ENCODE measurements at regions not wholly inside any gene's neighbourhood (a gene's known extent, or its start where the extent isn't known, plus 50 kb on each side); places are given as distances from the start of the nearest gene placed in this dataset.

- H3K4me1 ChIP-seq (ENCODE audit: control insufficient read depth, insufficient read depth, low read length), result peaks cover 6% of the 10 kb centered on the region
- no peak overlapping the region for H3K4me3 ChIP-seq (ENCODE audit: insufficient read depth, low read depth, low read length)
- H3K36me3 ChIP-seq (ENCODE audit: control insufficient read depth, insufficient read depth, low read length), result no peaks in the 10 kb centered on the region
- H3K27me3 ChIP-seq (ENCODE audit: control insufficient read depth, insufficient read depth, low read length, poor library complexity, severe bottlenecking), result no peaks in the 10 kb centered on the region
- WGBS, 2 experiments, result 80 to 97% methylated on average over 4 of the region's 5 CpGs
- no peak overlapping the region for H3K27ac ChIP-seq (ENCODE audit: insufficient read depth, low read depth, low read length, poor library complexity, severe bottlenecking)
- no peaks in the 10 kb centered on the region for H3K9me3 ChIP-seq (ENCODE audit: control insufficient read depth, low read length)
Observed at GRCh38 chr5:4017076-4017803, 421.6 kb downstream of the IRX1 start.

DNA sequence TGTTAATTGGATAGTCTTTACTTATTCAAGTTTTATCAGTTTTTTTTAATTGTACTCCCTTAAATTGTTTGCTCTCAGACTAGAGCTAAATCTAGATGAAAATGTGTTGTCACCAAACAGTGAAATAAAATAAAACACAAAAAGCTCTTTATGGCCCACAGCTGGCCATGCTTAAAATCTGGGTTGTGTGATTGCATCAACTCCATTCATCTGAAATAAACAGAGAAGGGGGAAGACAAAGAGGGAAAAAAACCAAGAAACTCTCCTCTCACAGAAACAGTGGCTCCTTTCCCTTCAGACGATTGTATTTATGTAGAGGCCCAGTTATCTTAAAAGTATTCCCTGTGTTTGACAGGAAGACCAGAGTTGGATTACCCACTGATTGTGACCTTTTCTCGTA, 422.4 kb downstream of the IRX1 start:
- no peaks in the 10 kb centered on the region for H3K27me3 ChIP-seq (ENCODE audit: control insufficient read depth, insufficient read depth, low read length, poor library complexity, severe bottlenecking)
- no peaks in the 10 kb centered on the region for H3K36me3 ChIP-seq (ENCODE audit: control insufficient read depth, insufficient read depth, low read length)
- H3K27ac ChIP-seq (ENCODE audit: insufficient read depth, low read depth, low read length, poor library complexity, severe bottlenecking), result no peak overlapping the region
- H3K4me3 ChIP-seq (ENCODE audit: insufficient read depth, low read depth, low read length), result no peak overlapping the region
- peaks cover 6% of the 10 kb centered on the region for H3K4me1 ChIP-seq (ENCODE audit: control insufficient read depth, insufficient read depth, low read length)
- H3K9me3 ChIP-seq (ENCODE audit: control insufficient read depth, low read length), result no peaks in the 10 kb centered on the region
- WGBS, 2 experiments, result 79 to 90% methylated on average over 2 of the region's 2 CpGs

DNA sequence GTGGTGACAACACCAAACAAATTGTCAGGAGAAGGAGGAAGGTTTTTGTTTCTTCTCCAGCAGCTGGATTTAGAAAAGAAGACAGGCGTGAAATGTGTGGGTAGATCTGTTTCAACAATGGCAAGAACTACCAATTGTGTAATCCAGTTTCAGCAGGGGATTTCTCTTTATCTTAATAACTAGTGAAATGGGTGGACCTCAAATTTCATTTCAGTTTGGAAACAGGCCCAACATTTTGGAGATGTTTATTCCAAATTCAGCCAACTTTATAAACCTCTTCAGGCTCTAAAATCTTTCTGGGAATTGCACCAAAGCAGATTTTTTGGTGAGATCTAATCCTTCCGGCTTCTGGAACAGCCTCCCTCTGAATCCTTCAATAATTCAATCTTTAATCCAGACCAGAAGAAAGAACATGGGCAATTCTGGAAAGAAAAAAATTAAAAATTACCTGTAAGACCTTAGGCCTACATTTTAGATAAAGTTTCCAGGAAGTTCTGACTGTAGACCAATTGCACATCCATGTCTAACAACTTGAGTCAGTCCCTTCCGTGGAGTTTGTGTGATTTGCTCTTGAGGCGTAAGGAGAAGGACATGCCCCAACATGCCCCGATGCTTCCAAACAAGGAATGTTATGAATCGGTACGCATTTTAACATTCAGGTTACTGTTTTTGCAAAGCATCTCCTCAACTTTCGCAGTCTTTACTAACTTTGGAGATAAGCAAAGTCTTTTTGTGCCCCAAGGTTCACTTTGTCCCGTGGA, 423.6 kb downstream of the IRX1 start:
- no peak overlapping the region for H3K4me3 ChIP-seq (ENCODE audit: insufficient read depth, low read depth, low read length)
- H3K36me3 ChIP-seq (ENCODE audit: control insufficient read depth, insufficient read depth, low read length), result no peaks in the 10 kb centered on the region
- H3K27ac ChIP-seq (ENCODE audit: insufficient read depth, low read depth, low read length, poor library complexity, severe bottlenecking), result no peak overlapping the region
- H3K4me1 ChIP-seq (ENCODE audit: control insufficient read depth, insufficient read depth, low read length), result peaks cover 6% of the 10 kb centered on the region
- no peaks in the 10 kb centered on the region for H3K9me3 ChIP-seq (ENCODE audit: control insufficient read depth, low read length)
- WGBS, 2 experiments, result 94 to 97% methylated on average over 9 of the region's 9 CpGs
- no peaks in the 10 kb centered on the region for H3K27me3 ChIP-seq (ENCODE audit: control insufficient read depth, insufficient read depth, low read length, poor library complexity, severe bottlenecking)

GRCh38 chr5:4019841-4020240, 424.2 kb downstream of the IRX1 start:
- 91 to 94% methylated on average over 6 of the region's 6 CpGs for WGBS, 2 experiments
- no peak overlapping the region for H3K27ac ChIP-seq (ENCODE audit: insufficient read depth, low read depth, low read length, poor library complexity, severe bottlenecking)

DNA sequence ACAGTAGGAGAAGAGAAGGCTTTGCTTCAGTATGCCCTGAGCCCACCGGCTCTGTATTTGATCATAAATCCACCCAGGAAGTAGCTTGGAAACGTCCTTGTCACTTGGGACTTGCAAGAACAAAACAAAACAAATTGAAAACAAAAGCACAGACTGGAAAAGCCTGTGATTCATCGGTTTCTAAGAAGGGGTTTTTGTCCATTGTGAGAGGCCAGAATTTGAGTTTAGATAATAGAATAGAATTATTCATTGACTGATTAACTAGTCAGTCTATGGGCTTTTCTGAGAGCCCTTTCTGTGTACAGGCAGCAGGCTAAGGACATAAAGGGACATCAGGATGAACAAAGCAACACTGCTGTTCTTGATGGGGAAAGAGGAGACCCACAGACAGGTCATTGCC, 424.8 kb downstream of the IRX1 start:
- H3K4me1 ChIP-seq (ENCODE audit: control insufficient read depth, insufficient read depth, low read length), result peaks cover 6% of the 10 kb centered on the region
- WGBS, 2 experiments, result 88 to 93% methylated on average over 3 of the region's 3 CpGs
- no peaks in the 10 kb centered on the region for H3K36me3 ChIP-seq (ENCODE audit: control insufficient read depth, insufficient read depth, low read length)
- no peak overlapping the region for H3K27ac ChIP-seq (ENCODE audit: insufficient read depth, low read depth, low read length, poor library complexity, severe bottlenecking)
- no peak overlapping the region for H3K4me3 ChIP-seq (ENCODE audit: insufficient read depth, low read depth, low read length)
- H3K9me3 ChIP-seq (ENCODE audit: control insufficient read depth, low read length), result no peaks in the 10 kb centered on the region
- no peaks in the 10 kb centered on the region for H3K27me3 ChIP-seq (ENCODE audit: control insufficient read depth, insufficient read depth, low read length, poor library complexity, severe bottlenecking)

More at GRCh38 chr5:4019841-4020240, 424.2 kb downstream of the IRX1 start:
- H3K36me3 ChIP-seq (ENCODE audit: control insufficient read depth, insufficient read depth, low read length), result no peaks in the 10 kb centered on the region
- H3K4me3 ChIP-seq (ENCODE audit: insufficient read depth, low read depth, low read length), result no peak overlapping the region
- peaks cover 6% of the 10 kb centered on the region for H3K4me1 ChIP-seq (ENCODE audit: control insufficient read depth, insufficient read depth, low read length)
- no peaks in the 10 kb centered on the region for H3K9me3 ChIP-seq (ENCODE audit: control insufficient read depth, low read length)
- no peaks in the 10 kb centered on the region for H3K27me3 ChIP-seq (ENCODE audit: control insufficient read depth, insufficient read depth, low read length, poor library complexity, severe bottlenecking)

DNA sequence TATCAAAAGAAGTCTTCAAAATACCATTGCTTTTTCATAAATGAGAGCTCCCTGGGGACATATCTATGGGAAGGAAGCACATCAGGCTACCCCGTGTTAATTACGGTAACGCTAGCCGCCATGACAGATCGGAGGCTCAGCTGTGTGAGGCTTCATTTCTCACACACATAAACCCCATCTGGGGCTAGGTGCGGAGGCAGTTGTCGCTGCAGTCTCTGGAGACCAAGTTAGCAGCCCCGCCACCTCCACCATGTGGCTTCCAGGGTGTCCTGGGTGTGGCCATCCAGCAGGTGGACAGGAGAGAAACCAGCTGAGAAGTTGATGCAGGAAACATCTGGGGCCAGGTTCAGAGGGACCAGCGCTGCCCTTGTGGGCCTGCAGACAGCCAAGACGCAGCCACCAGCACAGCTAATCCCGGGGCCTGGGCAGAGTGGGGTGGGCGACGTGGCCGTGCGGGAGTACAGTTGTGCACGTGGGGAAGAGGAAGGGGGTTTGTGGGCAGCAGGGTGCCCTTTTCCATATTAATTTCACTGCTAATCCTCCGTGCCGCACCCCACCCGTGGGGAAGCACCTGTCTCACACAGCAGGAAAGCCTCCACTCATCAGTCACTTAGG, 426.5 kb downstream of the IRX1 start:
- Histone ChIP-seq H3K27me3 (ENCODE audit: control insufficient read depth, insufficient read depth, low read length, poor library complexity, severe bottlenecking) (no peaks in the 10 kb centered on the region), H3K36me3 (ENCODE audit: control insufficient read depth, insufficient read depth, low read length) (no peaks in the 10 kb centered on the region), H3K27ac (ENCODE audit: insufficient read depth, low read depth, low read length, poor library complexity, severe bottlenecking) (no peak overlapping the region), H3K9me3 (ENCODE audit: control insufficient read depth, low read length) (no peaks in the 10 kb centered on the region), H3K4me1 (ENCODE audit: control insufficient read depth, insufficient read depth, low read length) (peaks cover 6% of the 10 kb centered on the region), H3K4me3 (ENCODE audit: insufficient read depth, low read depth, low read length) (no peak overlapping the region)
- 92 to 93% methylated on average over 19 of the region's 19 CpGs for WGBS, 2 experiments

- Histone ChIP-seq H3K27ac (ENCODE audit: insufficient read depth, low read depth, low read length, poor library complexity, severe bottlenecking) (no peak overlapping the region), H3K36me3 (ENCODE audit: control insufficient read depth, insufficient read depth, low read length) (no peaks in the 10 kb centered on the region), H3K4me1 (ENCODE audit: control insufficient read depth, insufficient read depth, low read length) (peaks cover 2% of the 10 kb centered on the region), H3K27me3 (ENCODE audit: control insufficient read depth, insufficient read depth, low read length, poor library complexity, severe bottlenecking) (no peaks in the 10 kb centered on the region), H3K4me3 (ENCODE audit: insufficient read depth, low read depth, low read length) (no peak overlapping the region), H3K9me3 (ENCODE audit: control insufficient read depth, low read length) (no peaks in the 10 kb centered on the region)
- WGBS, 2 experiments, result 91 to 92% methylated on average over 23 of the region's 23 CpGs
Observed at GRCh38 chr5:4023091-4023752, 427.6 kb downstream of the IRX1 start.

- Histone ChIP-seq H3K4me3 (ENCODE audit: insufficient read depth, low read depth, low read length) (no peak overlapping the region), H3K9me3 (ENCODE audit: control insufficient read depth, low read length) (no peaks in the 10 kb centered on the region), H3K27ac (ENCODE audit: insufficient read depth, low read depth, low read length, poor library complexity, severe bottlenecking) (no peak overlapping the region), H3K27me3 (ENCODE audit: control insufficient read depth, insufficient read depth, low read length, poor library complexity, severe bottlenecking) (no peaks in the 10 kb centered on the region), H3K36me3 (ENCODE audit: control insufficient read depth, insufficient read depth, low read length) (no peaks in the 10 kb centered on the region), H3K4me1 (ENCODE audit: control insufficient read depth, insufficient read depth, low read length) (no peaks in the 10 kb centered on the region)
Observed at GRCh38 chr5:4023753-4024335, 428.2 kb downstream of the IRX1 start.

DNA sequence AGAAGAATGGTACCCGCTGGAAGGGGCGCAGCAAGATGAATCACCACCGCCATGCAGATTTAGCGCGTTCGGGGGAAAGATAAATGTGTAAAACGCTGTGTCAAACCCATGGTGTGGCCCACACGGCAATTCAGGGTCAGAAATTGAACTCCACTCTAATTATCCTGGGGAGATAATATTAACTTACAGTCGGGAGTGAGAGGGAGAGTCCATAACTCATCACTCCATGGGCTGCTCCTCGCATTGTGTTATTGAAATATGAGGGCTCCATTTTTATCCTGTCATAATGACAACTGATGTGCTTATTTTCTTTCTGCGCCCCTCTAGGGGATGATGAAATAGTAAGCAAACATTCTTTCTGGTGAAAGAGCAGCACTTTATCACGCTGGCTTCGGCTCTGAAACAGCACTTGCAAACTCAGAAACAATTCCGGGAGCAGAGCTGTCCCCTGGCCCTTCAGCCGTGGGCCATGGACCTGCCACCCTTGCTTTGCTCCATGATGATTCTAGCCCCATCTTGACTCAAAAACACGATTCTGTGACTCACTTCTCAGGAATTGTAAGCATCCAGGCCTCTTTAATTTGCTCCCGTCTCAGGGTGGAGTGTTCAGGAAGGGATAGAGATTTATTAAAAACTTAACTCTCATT, 431.6 kb downstream of the IRX1 start:
- no peak overlapping the region for H3K27ac ChIP-seq (ENCODE audit: insufficient read depth, low read depth, low read length, poor library complexity, severe bottlenecking)
- no peak overlapping the region for H3K4me3 ChIP-seq (ENCODE audit: insufficient read depth, low read depth, low read length)
- H3K27me3 ChIP-seq (ENCODE audit: control insufficient read depth, insufficient read depth, low read length, poor library complexity, severe bottlenecking), result no peaks in the 10 kb centered on the region
- H3K36me3 ChIP-seq (ENCODE audit: control insufficient read depth, insufficient read depth, low read length), result no peaks in the 10 kb centered on the region
- no peaks in the 10 kb centered on the region for H3K4me1 ChIP-seq (ENCODE audit: control insufficient read depth, insufficient read depth, low read length)
- WGBS, 2 experiments, result 90% methylated on average over 16 to 17 of the region's 17 CpGs
- H3K9me3 ChIP-seq (ENCODE audit: control insufficient read depth, low read length), result no peaks in the 10 kb centered on the region

Data from ectodermal cell (in vitro differentiated cells).